Sciatic nerve (tissue), 2 donors: ENCODE measurements at regions not wholly inside any gene's neighbourhood (a gene's known extent, or its start where the extent isn't known, plus 50 kb on each side); places are given as distances from the start of the nearest gene placed in this dataset.

Experiments used
- ATAC-seq: fragments of 200-7000 bp; cut with Tn5 transposase; one replicate; pipeline ENCODE4 v1.9.1; 2020; ENCODE audit warnings: mild to moderate bottlenecking, moderate library complexity
- DNase-seq: peaks from one replicate; pipeline ENCODE4 v3.0.0-alpha.2; 2020; ENCODE audit warnings: low spot score
- intact Hi-C: fragments of 100-400 bp; cut with DNase I; formaldehyde crosslinking; loops from one replicate; pipeline ENCODE4 v1.14.2; 2022
- donor health status: DM: no; HTN: no; CAD: no.
- donor health status: DM: no; HTN: no; CAD: no.

DNA sequence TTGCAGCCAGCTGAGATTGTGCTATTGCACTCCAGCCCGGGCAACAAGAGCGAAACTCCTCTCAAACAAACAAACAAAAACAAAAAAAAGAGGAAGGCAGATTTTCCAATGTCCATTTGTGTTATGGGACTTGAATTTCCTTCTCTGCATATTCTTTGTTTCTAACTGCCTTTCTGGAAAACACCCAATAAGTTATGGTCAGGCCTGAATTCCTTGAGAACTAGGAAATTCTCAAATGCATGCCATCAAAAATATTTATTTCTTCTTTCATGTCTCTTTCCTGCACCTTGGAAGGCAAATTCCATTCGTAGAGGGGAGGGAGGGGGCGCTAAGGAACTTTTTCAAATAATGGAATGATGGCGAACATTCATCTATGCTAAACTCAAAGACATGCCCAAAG, 117.6 kb upstream of the TMCC3 start:
- no peak for ATAC-seq
- intact Hi-C loops = no loop called here
- no peak for DNase-seq

DNA sequence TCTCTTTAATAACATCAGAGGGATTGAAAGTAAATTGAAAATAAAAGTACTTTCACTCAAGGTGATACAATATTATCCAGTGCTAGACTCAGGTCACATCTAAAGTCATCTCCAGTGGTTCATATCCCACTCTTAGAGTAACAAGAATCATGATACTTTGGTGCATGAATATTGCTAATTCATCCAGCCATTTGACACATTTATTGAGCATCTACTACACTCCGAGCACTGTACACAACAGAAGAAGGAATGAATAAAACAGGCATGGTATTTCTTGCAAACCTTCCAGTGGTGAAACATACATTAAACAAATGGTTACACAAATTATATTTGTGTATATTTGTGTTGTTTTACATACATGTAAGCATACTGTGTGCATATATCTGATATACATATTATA, 116.0 kb upstream of the TMCC3 start:
- DNase-seq (no peak), ATAC-seq (no peak)
- intact Hi-C loops = no loop called here

DNA sequence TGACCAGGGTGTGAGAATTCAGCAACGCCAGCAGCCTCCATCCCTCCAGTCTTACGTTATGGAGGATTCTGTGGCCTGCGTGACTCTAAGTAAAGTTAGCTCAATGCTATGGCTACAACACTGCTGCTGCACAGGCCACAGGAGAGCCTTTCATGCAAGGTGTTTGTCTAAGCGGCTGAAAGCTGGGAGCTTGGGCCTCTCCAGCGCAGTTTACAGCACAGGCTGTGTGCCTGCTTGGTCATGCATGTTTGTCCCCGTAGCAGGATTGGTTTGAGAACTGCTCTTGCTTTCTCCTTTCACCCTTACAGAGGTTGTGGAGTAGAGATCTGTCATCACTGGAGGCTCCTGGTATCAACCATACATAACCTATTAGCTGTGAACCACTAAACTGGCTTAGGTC, 113.1 kb upstream of the TMCC3 start:
- DNase-seq (no peak), ATAC-seq (peak; percentile 5)
- intact Hi-C loops = no loop called here

DNA sequence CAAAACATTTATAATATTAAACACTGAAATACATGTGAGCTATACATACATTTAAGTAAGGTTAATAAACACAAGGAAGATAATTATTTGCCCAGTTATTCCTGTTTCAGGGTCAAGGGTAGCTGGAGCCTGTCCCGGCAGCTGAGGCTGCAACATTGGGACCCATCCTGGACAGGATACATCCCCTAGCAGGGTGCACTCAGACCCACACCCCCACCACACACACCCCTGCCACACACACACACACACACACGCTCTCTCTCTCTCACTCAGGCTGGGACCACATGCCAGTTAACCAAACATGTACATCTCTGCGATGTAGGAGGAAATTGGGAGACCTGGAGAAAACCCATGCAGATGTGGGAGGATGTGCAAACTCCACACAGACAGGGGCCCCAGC, 112.6 kb upstream of the TMCC3 start:
- DNase-seq (no peak), ATAC-seq (no peak)
- intact Hi-C loops = no loop called here

DNA sequence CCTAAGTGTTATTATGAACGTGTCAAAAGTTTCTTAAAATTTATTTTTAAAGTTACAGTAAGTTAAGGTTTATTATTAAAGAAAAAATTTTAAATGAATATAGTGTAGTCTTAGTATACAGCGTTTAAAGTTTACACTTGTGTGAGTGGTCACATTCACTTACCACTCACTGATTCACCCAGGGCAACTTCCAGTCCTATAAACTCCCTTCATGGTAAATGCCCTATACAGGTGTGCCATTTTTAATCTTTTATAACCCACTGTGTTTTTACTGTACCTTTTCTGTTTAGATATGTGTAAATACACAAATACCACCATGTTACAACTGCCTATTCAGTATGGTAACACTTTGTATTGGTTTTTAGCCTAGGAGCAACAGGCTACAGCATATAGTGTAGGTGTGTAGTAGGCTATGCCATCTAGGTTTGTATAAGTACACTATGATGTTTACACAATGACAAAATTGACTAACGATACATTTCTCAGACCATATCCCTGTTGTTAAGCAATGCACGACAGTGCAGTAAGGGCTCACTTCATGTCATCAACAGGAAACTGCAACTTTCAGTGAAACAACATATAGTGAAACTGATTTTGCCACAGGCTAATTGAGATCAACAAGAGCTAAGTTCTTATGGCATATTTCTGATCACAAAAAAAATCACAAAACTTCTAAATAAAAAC, 112.0 kb upstream of the TMCC3 start:
- intact Hi-C loops = no loop called here
- ATAC-seq = no peak

DNA sequence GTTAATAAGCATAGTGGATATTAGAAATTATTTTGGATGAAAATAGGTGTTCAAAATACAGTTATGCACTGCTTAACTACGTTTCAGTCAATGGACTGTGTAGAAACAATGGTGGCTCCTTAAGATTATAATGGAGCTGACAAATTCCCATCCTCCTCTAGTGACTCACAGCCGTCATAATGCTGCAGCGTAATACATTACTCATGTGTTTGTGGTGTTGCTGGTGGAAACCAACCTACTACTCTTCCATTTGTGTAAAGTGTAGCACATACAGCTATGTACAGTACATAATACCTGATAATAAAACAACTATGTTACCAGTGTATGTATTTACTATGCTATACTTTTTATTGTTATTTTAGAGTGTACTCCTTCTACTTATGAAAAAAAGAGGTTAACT, 111.2 kb upstream of the TMCC3 start:
- no peak for ATAC-seq
- no peak for DNase-seq
- intact Hi-C loops = no loop called here

More for the DNA sequence above, 112.0 kb upstream of the TMCC3 start:
- no peak for DNase-seq

DNA sequence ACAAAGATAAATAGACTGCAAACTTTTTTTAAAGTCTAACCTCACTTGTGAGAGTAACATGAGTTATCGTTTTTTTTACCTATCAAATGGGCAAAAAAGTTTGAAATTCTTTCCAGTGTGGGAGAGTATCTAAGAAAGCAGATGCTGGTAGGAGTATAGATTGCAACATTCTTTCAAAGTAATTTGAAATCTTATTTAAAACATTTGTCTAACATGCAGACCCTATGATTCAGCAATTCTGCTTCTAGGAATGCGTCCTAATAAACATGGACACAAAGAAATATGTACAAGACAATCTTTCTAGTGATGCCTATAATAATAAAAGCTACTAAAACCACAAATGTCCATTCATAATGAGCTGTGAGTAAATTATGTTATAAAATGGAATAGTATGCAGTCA, 110.4 kb upstream of the TMCC3 start:
- intact Hi-C loops = no loop called here
- DNase-seq (no peak), ATAC-seq (no peak)

DNA sequence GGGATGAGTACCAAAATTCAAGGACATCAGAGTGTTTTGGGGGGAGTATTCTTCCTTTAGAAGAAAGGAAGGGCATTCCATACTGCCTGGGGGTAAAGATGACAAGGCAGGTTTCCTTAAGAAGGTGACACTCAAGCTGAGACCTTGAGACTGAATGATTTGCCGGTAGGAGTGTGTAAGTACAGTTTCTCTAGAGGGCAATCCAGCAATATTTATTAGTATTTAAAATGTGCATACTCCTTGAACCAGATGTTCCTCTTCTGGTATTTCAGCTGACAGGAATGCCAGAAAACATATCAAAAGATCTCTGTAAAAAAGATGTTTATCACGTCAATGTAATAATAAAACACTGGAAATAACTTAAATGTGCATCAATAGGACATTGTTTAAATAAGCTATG, 106.4 kb upstream of the TMCC3 start:
- ATAC-seq (no peak), DNase-seq (no peak)
- intact Hi-C loops = no loop called here

DNA sequence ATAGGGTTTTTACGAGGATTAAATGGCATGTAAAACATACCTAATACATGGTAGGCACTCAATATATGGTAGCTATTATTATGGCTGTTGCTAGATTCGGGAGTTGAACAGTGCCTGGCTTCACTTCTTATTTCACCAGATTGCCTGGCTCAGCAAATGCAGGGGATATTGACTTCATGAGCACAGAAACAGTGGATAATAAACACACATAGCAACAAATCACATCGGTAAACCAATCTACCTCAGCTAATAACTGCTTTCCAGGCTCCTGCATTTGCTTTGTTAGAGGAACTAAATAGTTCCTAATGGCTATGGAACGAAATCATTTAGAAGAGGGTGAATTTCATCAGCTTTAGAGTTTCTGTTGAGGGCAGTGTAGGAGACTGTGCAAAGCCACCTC, 105.2 kb upstream of the TMCC3 start:
- intact Hi-C loops = no loop called here
- ATAC-seq (no peak), DNase-seq (no peak)

DNA sequence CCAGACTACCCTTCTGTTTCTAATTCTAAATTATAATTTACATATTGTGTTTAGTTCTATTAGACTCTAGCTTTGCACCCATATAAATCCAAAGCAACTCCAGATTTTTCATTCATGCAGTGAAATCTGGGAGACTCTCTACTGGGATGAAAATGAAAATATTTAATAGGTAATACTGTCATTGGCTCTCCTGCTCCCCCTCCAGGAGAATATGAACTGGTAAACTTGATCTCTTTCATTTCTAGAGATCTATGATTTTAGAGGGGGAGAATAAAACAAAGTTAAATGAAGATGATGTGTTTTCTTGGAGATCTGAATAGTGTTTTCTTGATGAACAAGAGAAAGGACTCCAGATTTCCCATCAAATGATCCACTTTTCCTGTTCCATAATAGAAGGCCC, 104.3 kb upstream of the TMCC3 start:
- ATAC-seq (no peak), DNase-seq (no peak)
- intact Hi-C loops = no loop called here

DNA sequence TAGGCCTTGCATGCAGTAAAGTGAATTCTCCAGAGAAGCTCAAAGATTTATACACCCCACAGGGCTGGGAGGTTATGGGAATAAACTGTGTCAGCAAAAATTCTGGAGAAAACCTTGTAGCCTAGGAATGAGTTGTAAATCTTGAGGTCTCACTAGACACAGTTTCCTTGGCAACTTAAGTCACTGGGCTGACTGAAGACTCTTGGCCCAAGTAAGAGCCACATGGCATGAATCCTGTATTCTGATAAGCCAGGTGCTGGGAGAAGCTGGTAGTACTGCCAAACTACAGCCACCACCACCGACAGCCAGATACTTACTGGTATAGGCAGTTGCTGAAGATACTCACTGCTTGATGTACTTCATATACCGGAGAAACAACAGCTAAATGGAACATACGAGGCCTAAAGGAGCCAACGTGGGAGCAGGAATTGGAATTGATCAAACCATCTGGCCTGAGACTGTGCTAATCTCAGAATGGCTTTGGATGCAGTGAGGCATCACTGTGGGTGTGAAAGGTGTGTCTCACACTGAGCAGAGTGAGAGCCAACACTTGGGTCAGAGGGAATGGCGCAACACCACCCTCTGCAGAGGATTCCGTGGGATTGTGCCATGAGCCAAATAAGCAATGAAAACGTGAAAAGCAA, 102.8 kb upstream of the TMCC3 start:
- intact Hi-C loops = no loop called here
- peak; percentile 84 for ATAC-seq

DNA sequence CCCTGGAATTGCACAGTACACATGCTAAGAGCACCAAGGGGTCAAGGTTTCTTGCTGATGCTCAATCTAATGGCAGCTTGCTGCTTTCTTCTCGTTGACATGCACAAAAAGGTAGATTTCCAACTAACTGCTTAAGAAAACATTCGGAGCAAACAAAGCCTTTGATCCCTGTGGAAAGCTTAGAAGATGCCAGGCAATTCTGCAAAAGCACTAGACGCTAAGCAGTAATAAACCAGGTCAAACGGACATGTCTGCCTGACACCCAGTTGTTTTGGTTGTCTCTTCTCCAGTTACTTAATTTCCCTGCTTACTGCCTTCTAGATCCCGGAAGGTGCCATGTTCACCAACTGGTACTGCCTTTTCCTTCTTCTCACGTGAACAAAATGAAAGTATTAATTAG, 100.5 kb upstream of the TMCC3 start:
- ATAC-seq = no peak
- intact Hi-C loops = no loop called here
- no peak for DNase-seq

More for the DNA sequence above, 102.8 kb upstream of the TMCC3 start:
- no peak for DNase-seq

DNA sequence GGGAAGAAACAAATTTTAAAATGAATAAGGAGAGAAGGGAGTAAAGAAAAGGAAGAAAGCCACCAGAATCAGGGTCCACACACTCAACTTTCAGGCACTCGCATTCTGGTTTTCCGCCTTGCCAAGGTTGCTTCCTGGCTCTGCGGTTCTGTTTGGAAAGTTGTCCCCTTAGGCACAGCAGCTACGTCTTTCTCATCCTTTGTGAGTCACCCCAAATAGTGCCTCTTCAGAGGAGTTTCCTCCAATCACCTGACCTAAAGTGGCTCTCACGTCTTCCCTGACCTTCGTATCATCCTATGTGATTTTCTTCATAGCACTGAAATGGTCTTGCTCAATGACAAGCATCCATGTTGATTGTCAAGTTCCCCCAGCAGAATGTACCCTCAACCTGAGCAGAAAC, 99.5 kb upstream of the TMCC3 start:
- DNase-seq = no peak
- intact Hi-C loops = no loop called here

DNA sequence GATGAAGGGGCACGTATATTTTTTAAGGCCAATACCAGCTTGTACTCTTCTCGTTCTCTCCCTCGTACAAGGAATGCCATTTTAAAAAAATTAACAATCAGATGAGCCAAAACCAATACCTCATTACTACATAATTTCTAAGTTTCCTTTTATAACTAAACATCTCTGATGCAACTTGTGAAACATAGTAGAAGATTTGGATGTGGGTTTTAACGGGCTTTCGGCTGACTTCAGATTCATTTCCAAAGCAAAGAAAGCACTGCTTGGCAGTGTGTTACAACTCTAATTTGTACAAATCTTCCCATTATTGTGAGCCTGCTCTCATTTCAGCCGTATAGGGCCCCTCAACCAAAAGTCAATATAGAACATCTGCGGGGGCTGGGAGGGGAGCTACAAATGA, 99.1 kb upstream of the TMCC3 start:
- intact Hi-C loops = no loop called here
- no peak for ATAC-seq
- DNase-seq = no peak

More for the DNA sequence above, 99.5 kb upstream of the TMCC3 start:
- no peak for ATAC-seq

DNA sequence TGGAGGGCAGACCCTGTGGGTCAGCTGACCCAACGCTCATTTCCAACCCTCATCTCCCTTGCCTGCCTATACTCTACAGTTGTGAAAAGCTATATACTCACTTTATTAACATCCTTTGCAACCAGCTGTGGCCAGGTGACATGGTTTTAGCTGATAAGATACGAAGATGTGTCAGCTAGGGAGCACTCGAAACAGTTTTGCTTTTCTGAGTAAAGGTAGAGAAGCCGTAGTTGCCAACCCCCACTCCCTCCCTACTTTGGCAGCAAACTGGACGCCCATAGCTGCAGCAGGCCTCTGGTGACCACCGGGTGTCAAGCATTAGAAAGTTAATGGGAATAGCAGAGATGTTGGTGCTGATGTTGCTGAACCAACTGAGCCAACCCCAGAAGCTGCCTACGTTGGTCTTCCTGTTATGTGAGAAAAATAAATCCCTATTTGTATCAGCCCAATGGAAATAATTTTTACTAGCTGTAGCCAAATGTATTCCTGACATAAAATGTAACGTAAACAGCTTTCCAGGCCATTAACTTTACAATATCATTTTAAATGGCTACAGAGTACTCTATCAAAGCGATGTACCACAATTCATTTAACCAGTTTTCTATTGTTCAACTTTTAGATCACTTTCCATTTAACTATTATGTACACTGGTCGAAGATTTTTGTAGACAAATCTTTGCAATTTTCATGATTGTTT, 98.5 kb upstream of the TMCC3 start:
- intact Hi-C loops = no loop called here
- no peak for DNase-seq
- ATAC-seq = no peak

DNA sequence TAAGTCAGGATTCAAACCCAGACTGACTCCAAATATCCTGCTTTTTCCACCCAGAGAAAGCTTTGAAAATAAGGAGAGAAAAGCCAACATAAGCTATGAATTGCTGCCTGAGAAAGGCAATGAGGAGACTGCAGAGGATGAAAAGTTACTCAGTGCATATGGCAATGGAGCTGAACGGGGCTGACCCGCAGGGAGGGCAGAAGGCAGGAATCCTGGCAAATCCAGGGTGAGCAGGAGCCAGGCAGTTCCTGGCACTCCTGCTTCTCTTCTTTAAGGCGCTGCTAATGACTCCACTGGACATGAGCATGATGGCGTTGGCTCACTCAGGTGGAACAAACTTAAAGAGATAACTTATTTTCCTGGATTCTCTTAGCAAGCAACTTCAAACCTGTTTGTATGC, 95.2 kb upstream of the TMCC3 start:
- ATAC-seq (no peak), DNase-seq (no peak)
- intact Hi-C loops = no loop called here

DNA sequence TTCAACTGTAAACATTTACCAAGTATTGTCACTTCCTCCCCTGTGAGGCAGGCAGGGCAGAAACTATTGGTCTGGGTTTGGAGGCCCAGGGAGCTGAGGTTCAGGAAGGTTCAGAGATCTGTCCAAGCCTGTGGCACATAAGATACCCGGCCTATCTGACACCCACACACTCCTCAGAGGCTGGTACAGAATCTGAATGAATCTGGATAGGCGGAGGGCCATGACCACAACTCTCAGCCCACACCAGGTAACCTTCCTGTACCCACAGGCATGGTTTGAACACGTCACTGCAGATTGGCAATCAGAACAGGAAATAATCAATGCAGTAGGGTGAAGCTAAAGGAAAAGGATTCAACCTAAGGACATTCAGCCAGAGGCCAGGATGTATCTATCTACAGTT, 92.8 kb upstream of the TMCC3 start:
- intact Hi-C loops = no loop called here
- ATAC-seq (no peak), DNase-seq (no peak)

DNA sequence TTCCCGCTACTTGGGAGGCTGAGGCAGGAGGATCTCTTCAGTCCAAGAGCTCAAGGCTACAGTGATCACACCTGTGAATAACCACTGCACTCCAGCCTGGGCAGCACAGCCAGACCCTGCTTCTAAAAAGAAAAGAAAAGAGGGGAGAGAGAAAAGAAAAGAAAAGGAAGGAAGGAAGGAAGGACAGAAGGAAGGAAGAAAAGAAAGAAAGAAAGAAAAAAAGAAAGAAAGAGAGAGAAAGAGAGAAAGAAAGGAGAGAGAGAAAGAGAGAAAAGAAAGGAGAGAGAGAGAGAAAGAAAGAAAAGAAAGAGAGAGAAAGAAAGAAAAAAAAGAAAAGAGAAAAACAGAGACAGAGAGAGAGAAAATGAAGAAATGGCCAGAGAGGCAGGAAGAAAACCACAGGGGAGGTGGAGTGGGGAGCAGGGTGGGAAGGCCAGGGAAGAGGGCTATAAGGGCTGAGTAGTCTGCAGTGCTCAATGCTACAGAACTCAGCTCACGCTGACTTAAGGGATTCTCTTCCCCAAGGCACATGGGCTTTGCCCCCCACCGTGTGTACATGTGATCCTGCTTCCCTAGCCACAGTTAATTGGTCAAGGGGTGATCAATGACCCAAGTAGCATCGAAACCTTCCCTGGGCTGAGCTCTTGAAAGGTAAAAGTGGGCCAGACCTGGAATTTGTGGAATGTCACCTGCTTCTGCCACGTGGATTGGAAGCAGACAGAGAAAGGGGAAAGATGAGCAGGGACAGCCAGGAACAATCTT, 90.4 kb upstream of the TMCC3 start:
- DNase-seq = no peak
- intact Hi-C loops = no loop called here
- ATAC-seq = no peak

DNA sequence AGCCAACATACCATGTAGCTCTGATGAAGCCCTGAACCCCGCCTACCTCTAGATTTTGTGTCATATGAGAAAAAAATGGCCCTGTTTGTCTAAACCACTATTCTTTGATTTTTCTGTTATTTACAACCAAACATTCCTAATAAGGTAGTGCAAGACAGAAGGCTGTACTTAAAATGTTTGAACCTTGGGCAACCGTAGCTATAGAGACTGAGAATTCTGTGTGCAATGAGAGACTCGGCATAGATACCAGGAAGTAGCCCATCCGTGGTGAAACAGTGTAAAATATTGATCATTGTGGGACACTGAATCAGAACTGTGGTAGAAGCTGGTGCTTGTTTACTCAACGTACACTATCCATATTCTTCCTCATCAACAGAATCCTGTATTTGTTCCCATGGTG, 86.5 kb upstream of the TMCC3 start:
- DNase-seq (no peak), ATAC-seq (no peak)
- intact Hi-C loops = no loop called here

DNA sequence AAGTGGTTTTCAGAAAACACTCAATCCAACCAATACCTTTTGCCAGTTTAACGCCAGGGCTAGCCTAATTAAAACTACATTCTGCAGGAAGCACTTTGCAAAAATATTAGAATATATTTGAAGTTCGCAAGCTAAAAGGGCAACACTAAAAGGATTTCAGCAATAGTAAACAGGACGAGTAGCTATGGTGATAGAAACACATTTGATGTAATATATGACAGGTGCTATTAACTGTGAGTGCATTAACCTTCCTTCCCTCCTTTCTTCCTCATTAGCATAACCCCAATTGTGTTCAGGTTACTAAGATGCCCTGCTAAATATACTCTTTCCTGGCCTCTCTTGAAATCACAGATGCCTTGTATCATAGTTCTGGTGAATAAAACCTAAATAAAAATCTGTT, 85.6 kb upstream of the TMCC3 start:
- ATAC-seq = no peak
- no peak for DNase-seq
- intact Hi-C loops = no loop called here
